RWPE2 (cell line): ENCODE measurements at regions not wholly inside any gene's neighbourhood (a gene's known extent, or its start where the extent isn't known, plus 50 kb on each side); places are given as distances from the start of the nearest gene placed in this dataset.

Experiments used
- ATAC-seq: fragments of 200-7000 bp; cut with Tn5 transposase; 3 replicates; pipeline ENCODE4 v1.9.1; 2021; ENCODE audit warnings: low read depth
- DNase-seq: peaks from one replicate; pipeline ENCODE4 v3.0.0-alpha.2; 2020; ENCODE audit warnings: low spot score
- H3K27ac ChIP-seq: fragments of 450-650 bp; 2 replicates; pipeline ENCODE4 v1.5.1; 2017; ENCODE audit warnings: mild to moderate bottlenecking; ENCODE audit not compliant: poor library complexity, severe bottlenecking
- H3K27me3 ChIP-seq: fragments of 250-450 bp; sonication (Bioruptor Pico); 2 replicates; pipeline ENCODE4 v1.5.1; 2021; ENCODE audit warnings: mild to moderate bottlenecking, moderate library complexity; ENCODE audit not compliant: insufficient read depth, poor library complexity, severe bottlenecking
- H3K36me3 ChIP-seq: fragments of 250-450 bp; sonication (Bioruptor Pico); 2 replicates; pipeline ENCODE4 v1.5.1; 2020; ENCODE audit warnings: low read depth, mild to moderate bottlenecking, moderate library complexity
- H3K4me1 ChIP-seq: fragments of 250-450 bp; sonication (Bioruptor Pico); 2 replicates; pipeline ENCODE4 v1.5.1; 2021; ENCODE audit warnings: mild to moderate bottlenecking, moderate library complexity; ENCODE audit not compliant: insufficient read depth, poor library complexity, severe bottlenecking
- H3K4me3 ChIP-seq: fragments of 250-450 bp; sonication (Bioruptor Pico); 2 replicates; pipeline ENCODE4 v1.5.1; 2021; ENCODE audit warnings: mild to moderate bottlenecking, moderate library complexity; ENCODE audit not compliant: severe bottlenecking
- H3K9me3 ChIP-seq: fragments of 250-450 bp; sonication (Bioruptor Pico); 2 replicates; pipeline ENCODE4 v1.5.1; 2021; ENCODE audit warnings: mild to moderate bottlenecking, moderate library complexity; ENCODE audit not compliant: severe bottlenecking
- CTCF ChIP-seq: fragments of 450-650 bp; IDR thresholded peaks from one replicate; pipeline ENCODE4 v1.5.1; 2017; ENCODE audit warnings: mild to moderate bottlenecking, moderate library complexity; ENCODE audit not compliant: poor library complexity, severe bottlenecking

DNA sequence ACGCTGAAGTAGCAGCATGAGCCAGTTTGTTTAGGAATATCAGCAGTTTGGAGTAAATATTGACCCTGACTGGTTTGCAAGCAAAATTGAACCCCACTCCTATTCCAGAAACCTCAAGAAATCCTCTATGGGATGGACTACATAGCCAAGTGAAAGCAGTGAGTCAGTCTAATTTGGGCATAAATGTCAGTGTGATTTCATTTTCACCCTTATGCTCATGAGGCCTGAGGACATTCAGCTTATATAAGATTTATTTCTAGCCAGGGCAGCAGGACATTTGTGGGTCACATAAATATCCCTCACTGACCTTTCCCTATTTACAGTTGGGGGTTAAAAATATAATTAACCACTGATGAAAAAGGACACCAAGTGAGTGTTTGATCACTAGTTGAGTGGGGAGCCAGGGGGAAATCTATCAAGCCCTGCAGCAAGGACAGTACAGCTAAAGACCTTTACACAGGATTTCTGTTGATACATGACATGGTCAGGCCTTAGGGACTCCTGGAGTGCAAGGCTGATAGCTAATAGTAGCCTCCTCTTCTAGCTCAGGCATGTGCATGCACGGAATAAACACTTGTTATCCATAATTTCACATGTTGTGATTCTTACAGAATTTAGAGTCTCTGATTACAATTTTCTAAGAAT, 996.9 kb upstream of the GRIA3 start:
- H3K4me1 ChIP-seq = peaks cover 3% of the 10 kb centered on the region
- no peak overlapping the region for H3K27ac ChIP-seq
- no peaks in the 10 kb centered on the region for H3K27me3 ChIP-seq
- no peak for TF ChIP-seq CTCF
- ATAC-seq (no peak), DNase-seq (no peak)
- H3K9me3 ChIP-seq = no peaks in the 10 kb centered on the region
- no peak overlapping the region for H3K4me3 ChIP-seq
- H3K36me3 ChIP-seq = no peaks in the 10 kb centered on the region

DNA sequence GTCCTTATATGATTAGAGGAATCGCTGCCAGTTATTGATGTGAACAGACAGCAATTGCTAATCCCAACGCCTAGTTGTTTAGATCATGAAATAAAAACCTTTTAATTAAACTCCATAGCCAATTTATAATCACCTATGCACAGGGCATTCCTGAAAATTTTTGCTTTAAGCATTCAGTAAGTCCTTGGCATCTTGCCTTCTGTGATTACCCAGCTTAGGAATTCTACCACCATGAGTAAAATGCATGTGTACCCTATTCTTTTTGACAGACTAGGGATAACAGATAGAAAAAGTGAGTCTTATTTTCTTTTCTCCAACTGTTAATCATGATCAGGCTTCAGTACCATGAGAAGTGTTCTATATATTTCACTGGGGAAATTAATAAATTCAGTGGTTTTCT, 995.3 kb upstream of the GRIA3 start:
- ATAC-seq (peak; percentile 58; the same call in 1 of the 3 replicates), DNase-seq (no peak)
- Histone ChIP-seq H3K27ac (no peak overlapping the region), H3K36me3 (no peaks in the 10 kb centered on the region), H3K9me3 (no peaks in the 10 kb centered on the region), H3K4me3 (no peak overlapping the region), H3K27me3 (no peaks in the 10 kb centered on the region), H3K4me1 (peaks cover 3% of the 10 kb centered on the region)
- TF ChIP-seq CTCF = no peak

- no peaks in the 10 kb centered on the region for H3K27me3 ChIP-seq
- H3K4me1 ChIP-seq = no peaks in the 10 kb centered on the region
- TF ChIP-seq CTCF = no peak
- DNase-seq = no peak
- no peak overlapping the region for H3K27ac ChIP-seq
- no peak for ATAC-seq
- H3K9me3 ChIP-seq = no peaks in the 10 kb centered on the region
- H3K36me3 ChIP-seq = no peaks in the 10 kb centered on the region
- no peak overlapping the region for H3K4me3 ChIP-seq
Observed at GRCh38 chrX:122196343-122196742, 987.7 kb upstream of the GRIA3 start.

GRCh38 chrX:122203399-122203798, 980.7 kb upstream of the GRIA3 start:
- H3K27ac ChIP-seq = no peak overlapping the region
- H3K36me3 ChIP-seq = no peaks in the 10 kb centered on the region
- H3K4me3 ChIP-seq = no peak overlapping the region
- TF ChIP-seq CTCF = no peak
- H3K27me3 ChIP-seq = no peaks in the 10 kb centered on the region
- ATAC-seq (no peak), DNase-seq (no peak)
- no peaks in the 10 kb centered on the region for H3K9me3 ChIP-seq
- H3K4me1 ChIP-seq = no peaks in the 10 kb centered on the region

DNA sequence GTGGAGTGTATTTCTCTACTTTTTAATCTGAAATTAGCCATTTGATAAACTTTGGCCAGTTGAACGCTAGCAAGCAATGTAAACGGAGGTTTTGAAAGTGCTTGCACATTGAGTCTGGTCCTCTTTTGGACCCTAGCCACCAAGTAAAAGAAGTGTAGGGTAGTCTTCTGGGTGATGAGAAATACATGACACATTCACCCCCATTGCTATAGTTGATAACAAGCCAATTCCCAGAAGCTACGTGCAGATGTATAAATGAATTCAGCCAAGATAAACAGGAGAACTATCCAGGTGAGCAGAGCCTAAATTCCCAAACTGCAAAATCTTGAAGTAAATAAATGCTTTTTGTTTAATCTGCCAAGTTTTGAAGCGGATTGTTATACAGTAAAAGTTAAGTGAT, 965.4 kb upstream of the GRIA3 start:
- Histone ChIP-seq H3K27me3 (no peaks in the 10 kb centered on the region), H3K4me3 (no peak overlapping the region), H3K27ac (peak overlapping the region; percentile 77), H3K36me3 (no peaks in the 10 kb centered on the region), H3K4me1 (peaks cover 21% of the 10 kb centered on the region), H3K9me3 (no peaks in the 10 kb centered on the region)
- TF ChIP-seq CTCF = no peak
- DNase-seq (no peak), ATAC-seq (peak; percentile 76)
